Vagina (tissue), 2 donors: ENCODE measurements at regions not wholly inside any gene's neighbourhood (a gene's known extent, or its start where the extent isn't known, plus 50 kb on each side); places are given as distances from the start of the nearest gene placed in this dataset.
A peak's percentile ranks its signal among the peaks of the same experiment; 100 is the strongest.

ENCODE experiments used
- DNase-seq, 2 donors: peaks; one replicate each; pipeline ENCODE4 v3.0.0-alpha.2; 2017; ENCODE audit errors: extremely low spot score in 2 of 2
- H3K27ac ChIP-seq: fragments of 200-600 bp; sonication (generic); one replicate; pipeline ENCODE4 v1.5.1; 2019
- H3K27me3 ChIP-seq: fragments of 200-600 bp; sonication (generic); one replicate; pipeline ENCODE4 v1.5.1; 2019
- H3K36me3 ChIP-seq, 2 donors: fragments of 200-600 bp; sonication (generic); one replicate each; pipeline ENCODE4 v1.5.1; 2017 to 2019
- H3K4me1 ChIP-seq: fragments of 200-600 bp; sonication (generic); one replicate; pipeline ENCODE4 v1.5.1; 2019
- H3K4me3 ChIP-seq, 2 donors: fragments of 200-600 bp; sonication (generic); 1 replicate in 1 of 2; 2 replicates in 1 of 2; pipeline ENCODE4 v1.5.1; 2016 to 2019
- H3K9me3 ChIP-seq: fragments of 200-600 bp; sonication (generic); one replicate; pipeline ENCODE4 v1.5.1; 2019
- CTCF ChIP-seq, 3 experiments: fragments of 450-650 bp in 2 of 3; fragments of 200-600 bp in 1 of 3; sonication (generic) in 1 of 3; IDR thresholded peaks; one replicate each; pipeline ENCODE4 v1.5.1; 2017 to 2019; ENCODE audit warnings: antibody characterized with exemption in 3 of 3, mild to moderate bottlenecking in 2 of 3, moderate library complexity in 2 of 3
- POLR2A ChIP-seq, 2 donors: fragments of 450-650 bp; IDR thresholded peaks; one replicate each; pipeline ENCODE4 v1.6.1; 2017; ENCODE audit warnings: antibody characterized with exemption in 2 of 2, mild to moderate bottlenecking in 2 of 2, moderate library complexity in 2 of 2
- POLR2AphosphoS5 ChIP-seq, 2 donors: sonication (generic); formaldehyde crosslinking; IDR thresholded peaks; one replicate each; pipeline ENCODE4 v1.9.0; 2017; ENCODE audit warnings: antibody characterized with exemption in 2 of 2, mild to moderate bottlenecking in 2 of 2, low read depth in 1 of 2; ENCODE audit not compliant: insufficient read depth in 1 of 2
- intact Hi-C: fragments of 100-400 bp; cut with DNase I; formaldehyde crosslinking; loops from one replicate; pipeline ENCODE4 v1.15.1; 2023

GRCh38 chr12:58361056-58361455, 419.7 kb downstream of the ATP23 start:
- Histone ChIP-seq H3K36me3 (no peaks in the 10 kb centered on the region), H3K27me3 (no peaks in the 10 kb centered on the region), H3K4me1 (peaks cover 10% of the 10 kb centered on the region), H3K9me3 (no peaks in the 10 kb centered on the region), H3K4me3 (no peak overlapping the region), H3K27ac (no peak overlapping the region)
- no peak for DNase-seq
- TF ChIP-seq POLR2A (IDR thresholded peaks at IDR 0.05) (no peak), CTCF (IDR thresholded peaks at IDR 0.05) (no peak), POLR2AphosphoS5 (IDR thresholded peaks at IDR 0.05; ENCODE audit: insufficient read depth in 1 of 2, low read depth in 1 of 2) (no peak)
- intact Hi-C loops = no loop called here

GRCh38 chr12:58363971-58364370, 422.6 kb downstream of the ATP23 start:
- Histone ChIP-seq H3K4me3 (no peak overlapping the region), H3K9me3 (no peaks in the 10 kb centered on the region), H3K27ac (no peak overlapping the region), H3K27me3 (no peaks in the 10 kb centered on the region), H3K4me1 (peaks cover 10% of the 10 kb centered on the region), H3K36me3 (no peaks in the 10 kb centered on the region)
- intact Hi-C loops = no loop called here
- DNase-seq = no peak
- TF ChIP-seq POLR2AphosphoS5 (IDR thresholded peaks at IDR 0.05; ENCODE audit: insufficient read depth in 1 of 2, low read depth in 1 of 2) (no peak), CTCF (IDR thresholded peaks at IDR 0.05) (no peak), POLR2A (IDR thresholded peaks at IDR 0.05) (no peak)

GRCh38 chr12:58364389-58365086, 423.2 kb downstream of the ATP23 start:
- Histone ChIP-seq H3K9me3 (no peaks in the 10 kb centered on the region), H3K36me3 (no peaks in the 10 kb centered on the region), H3K4me3 (no peak overlapping the region), H3K27ac (no peak overlapping the region), H3K4me1 (peaks cover 10% of the 10 kb centered on the region), H3K27me3 (no peaks in the 10 kb centered on the region)
- DNase-seq = no peak
- no peak for TF ChIP-seq POLR2A (IDR thresholded peaks at IDR 0.05)
- TF ChIP-seq POLR2AphosphoS5 (IDR thresholded peaks at IDR 0.05; ENCODE audit: insufficient read depth in 1 of 2, low read depth in 1 of 2) = peak in 1 of 2 donors; percentile 64
- intact Hi-C loops = no loop called here

- intact Hi-C loops = no loop called here
- Histone ChIP-seq H3K4me1 (peaks cover 10% of the 10 kb centered on the region), H3K4me3 (no peak overlapping the region), H3K9me3 (no peaks in the 10 kb centered on the region), H3K27me3 (no peaks in the 10 kb centered on the region), H3K36me3 (no peaks in the 10 kb centered on the region), H3K27ac (no peak overlapping the region)
- no peak for DNase-seq
- TF ChIP-seq POLR2AphosphoS5 (IDR thresholded peaks at IDR 0.05; ENCODE audit: insufficient read depth in 1 of 2, low read depth in 1 of 2) (no peak), POLR2A (IDR thresholded peaks at IDR 0.05) (no peak), CTCF (IDR thresholded peaks at IDR 0.05) (no peak)
These were observed 423.7 kb downstream of the ATP23 start for GRCh38 chr12:58365087-58365390.

- no peak for TF ChIP-seq POLR2A (IDR thresholded peaks at IDR 0.05)
- TF ChIP-seq CTCF (IDR thresholded peaks at IDR 0.05) = no peak
- TF ChIP-seq POLR2AphosphoS5 (IDR thresholded peaks at IDR 0.05; ENCODE audit: insufficient read depth in 1 of 2, low read depth in 1 of 2) = no peak
- peaks cover 10% of the 10 kb centered on the region for H3K4me1 ChIP-seq
- intact Hi-C loops = no loop called here
- no peak for DNase-seq
- H3K9me3 ChIP-seq = no peaks in the 10 kb centered on the region
- no peak overlapping the region for H3K4me3 ChIP-seq
- no peak overlapping the region for H3K27ac ChIP-seq
- H3K36me3 ChIP-seq = no peaks in the 10 kb centered on the region
- no peaks in the 10 kb centered on the region for H3K27me3 ChIP-seq
These were observed 425.7 kb downstream of the ATP23 start for GRCh38 chr12:58367041-58367440.
